Inferior parietal cortex (tissue), 1 donor: ENCODE measurements at regions not wholly inside any gene's neighbourhood (a gene's known extent, or its start where the extent isn't known, plus 50 kb on each side); places are given as distances from the start of the nearest gene placed in this dataset.

ENCODE experiments used
- DNase-seq: peaks from one replicate; pipeline ENCODE4 v3.0.0-alpha.2; 2016; ENCODE audit errors: extremely low spot score

DNA sequence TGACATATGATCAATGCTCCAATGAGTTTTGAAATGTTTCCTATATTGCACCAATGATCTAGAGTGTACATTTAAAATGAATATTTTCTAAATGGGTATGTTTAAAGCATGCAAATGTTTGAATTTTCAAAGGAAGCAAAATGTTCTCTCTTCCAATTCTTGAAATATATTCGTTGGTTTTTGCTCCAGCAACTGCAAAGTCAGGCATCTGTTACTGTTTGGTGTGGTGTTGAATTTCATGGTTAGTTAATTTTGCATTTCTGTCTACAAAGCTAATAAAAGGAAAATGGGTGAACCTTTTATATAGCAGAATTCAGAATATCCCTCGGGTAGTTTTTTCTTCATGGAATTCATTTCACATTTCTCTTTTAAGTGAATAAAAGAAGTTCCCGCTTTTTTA lies 1018.3 kb downstream of the GRIK2 start:
- DNase-seq, result no peak

GRCh38 chr6:102407886-102408741 lies 1014.6 kb downstream of the GRIK2 start:
- DNase-seq, result no peak

DNA sequence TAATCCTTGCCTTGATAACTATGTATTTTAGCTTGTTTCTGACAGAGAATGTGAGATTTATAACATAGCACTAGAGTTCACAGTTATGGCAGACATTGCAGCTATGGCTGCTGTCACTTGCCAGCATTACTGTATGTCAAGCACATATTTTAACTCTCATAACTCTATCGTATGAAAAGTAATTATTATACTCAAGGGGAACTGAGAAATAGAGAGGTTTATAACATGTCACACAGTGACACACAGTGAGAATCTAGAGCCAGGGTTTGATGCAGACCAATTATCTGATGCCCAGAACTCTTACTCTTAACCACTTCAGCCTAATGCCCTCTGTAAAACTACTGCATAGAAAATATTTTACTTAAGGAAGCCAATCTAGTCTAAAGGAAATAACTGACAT lies 1012.4 kb downstream of the GRIK2 start:
- no peak for DNase-seq

- DNase-seq, result no peak
Measured at GRCh38 chr6:102402635-102403329, 1009.3 kb downstream of the GRIK2 start.

DNA sequence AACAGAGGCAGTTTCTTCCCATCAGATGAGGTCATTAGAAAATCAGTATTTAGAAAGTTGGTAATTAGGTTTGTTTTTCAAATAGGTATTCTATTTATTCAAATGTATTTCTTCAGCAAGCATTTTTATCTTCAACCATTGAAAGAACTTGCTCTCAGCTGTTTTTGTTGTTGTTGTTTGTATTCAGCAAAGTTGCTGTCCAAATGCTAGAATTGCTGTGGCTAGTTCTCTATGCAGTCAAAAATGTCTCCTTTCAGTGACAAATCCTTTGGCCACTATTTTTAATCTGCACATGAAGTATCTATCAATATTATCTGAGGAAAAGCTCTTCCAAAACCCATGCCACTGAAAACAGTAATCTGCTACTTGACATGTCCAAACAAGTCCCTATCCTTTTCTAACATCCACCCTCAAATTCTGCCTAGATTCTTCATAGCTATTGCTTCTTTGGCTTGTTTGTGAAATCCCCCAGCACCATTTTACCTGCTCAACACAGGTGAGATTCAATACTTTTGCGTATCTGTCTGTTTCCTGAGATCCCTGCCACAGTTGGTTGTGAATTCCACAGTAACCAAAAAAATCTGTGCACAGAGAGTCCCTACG lies 1005.4 kb downstream of the GRIK2 start:
- DNase-seq, result no peak

DNA sequence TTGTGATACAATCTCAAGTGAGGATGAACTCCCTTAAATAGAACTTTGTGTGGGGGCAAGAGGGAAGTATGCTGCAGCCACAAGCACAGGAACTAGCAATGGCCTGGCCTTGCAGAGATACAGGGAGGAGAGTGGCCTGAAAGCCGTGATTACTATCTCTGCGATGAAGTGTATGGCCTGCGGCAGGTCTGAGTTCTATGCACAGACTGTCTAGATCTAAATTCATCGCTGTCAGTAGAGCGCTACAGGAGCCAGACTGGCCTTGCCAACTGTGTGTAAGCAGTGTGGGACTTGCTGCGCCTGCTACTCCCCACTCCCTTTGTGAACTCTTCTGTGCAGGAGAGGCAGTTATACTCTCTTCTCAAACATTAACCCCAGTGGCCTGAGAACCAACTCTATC lies 997.0 kb downstream of the GRIK2 start:
- DNase-seq, result no peak

- DNase-seq, result no peak
Measured at GRCh38 chr6:102389994-102390393, 996.5 kb downstream of the GRIK2 start.

- DNase-seq, result no peak
Measured at GRCh38 chr6:102387326-102388033, 994.0 kb downstream of the GRIK2 start.

- DNase-seq, result no peak
Measured at GRCh38 chr6:102381203-102381602, 987.7 kb downstream of the GRIK2 start.

- no peak for DNase-seq
Measured at GRCh38 chr6:102356170-102356569, 962.7 kb downstream of the GRIK2 start.

GRCh38 chr6:102355578-102355977 lies 962.1 kb downstream of the GRIK2 start:
- DNase-seq, result no peak

DNA sequence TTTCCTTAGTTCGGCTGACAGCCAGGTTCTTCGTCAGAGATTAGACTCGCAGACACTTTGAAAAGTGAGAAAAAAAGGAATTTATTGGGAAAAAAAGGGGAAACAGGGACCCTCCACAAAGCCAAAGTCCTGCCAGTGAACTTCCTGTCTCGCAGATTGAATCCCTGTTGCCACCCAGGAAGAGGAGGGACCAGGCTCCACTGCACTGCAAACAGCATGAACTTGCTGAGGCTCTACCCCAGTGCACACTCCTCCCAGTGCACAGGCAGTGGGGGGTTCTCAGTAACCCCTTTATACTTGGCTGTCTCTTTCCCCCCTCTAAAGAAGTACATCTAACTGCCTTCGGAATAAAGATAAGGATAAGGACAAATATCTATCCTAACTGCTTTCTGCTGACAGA lies 959.0 kb downstream of the GRIK2 start:
- DNase-seq, result no peak

- no peak for DNase-seq
Measured at GRCh38 chr6:102344769-102345168, 951.3 kb downstream of the GRIK2 start.

DNA sequence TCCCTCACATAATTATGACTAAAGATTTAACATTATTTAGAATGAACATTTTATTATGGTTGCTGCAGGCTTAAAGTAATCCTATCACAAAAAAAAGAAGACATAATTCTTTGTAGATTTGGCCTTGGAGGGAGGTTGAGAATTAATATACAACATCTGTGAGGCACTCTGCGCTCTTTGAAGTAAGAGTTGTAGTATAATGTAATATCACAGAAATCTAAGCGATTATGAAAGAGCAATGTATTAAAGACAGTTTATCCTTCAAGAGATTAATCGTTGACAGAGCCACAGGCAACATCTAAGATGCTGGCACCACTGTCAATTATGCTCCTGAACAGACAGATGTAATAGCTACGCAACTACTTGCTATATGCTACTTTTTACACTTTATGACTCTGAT lies 946.8 kb downstream of the GRIK2 start:
- DNase-seq, result no peak

DNA sequence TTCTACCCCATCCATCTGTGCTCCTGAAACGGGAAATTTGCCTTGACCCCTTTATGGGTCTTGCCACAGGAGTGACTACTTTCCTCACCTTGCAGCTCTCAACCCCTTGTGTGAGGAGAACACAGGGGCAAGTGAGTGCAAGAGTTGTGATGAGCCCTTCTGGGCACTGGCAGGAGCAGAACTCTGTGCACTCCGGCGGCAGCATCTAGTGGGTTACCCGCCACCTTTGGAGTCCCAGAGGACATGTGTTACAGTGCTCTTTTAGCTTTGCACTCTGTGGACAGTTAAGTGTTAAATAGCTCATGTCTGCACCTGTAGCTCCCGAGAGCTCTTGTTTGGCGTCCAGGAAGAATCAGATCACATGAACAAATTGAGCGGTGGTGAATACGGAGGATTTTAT lies 940.2 kb downstream of the GRIK2 start:
- DNase-seq, result no peak

DNA sequence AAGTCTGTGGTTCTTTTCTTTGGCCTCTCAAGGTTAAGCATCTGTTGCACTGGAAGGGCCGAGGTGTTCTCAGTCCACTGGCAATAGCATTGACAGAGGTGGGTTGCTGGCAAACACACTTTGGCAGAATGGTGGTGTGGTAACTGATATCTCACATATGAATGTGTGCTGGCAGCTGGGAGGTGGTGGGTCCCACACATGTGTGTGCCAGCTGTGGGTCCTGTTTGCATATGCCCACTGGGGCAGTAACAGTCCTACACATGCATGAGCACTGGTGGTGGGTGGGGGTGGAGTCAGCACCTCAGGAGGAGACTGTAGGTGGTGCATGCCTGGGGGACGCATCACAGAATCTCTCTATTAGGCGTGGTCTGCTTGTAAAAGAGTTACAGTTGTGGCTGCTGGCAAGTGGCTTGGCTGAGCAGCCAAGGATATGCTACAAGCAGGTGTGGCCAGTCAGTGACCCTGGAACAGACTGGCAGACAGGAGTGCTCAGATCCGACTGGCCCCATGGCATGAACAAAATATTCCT lies 934.3 kb downstream of the GRIK2 start:
- DNase-seq, result no peak

GRCh38 chr6:102313699-102314098 lies 920.2 kb downstream of the GRIK2 start:
- DNase-seq, result no peak

DNA sequence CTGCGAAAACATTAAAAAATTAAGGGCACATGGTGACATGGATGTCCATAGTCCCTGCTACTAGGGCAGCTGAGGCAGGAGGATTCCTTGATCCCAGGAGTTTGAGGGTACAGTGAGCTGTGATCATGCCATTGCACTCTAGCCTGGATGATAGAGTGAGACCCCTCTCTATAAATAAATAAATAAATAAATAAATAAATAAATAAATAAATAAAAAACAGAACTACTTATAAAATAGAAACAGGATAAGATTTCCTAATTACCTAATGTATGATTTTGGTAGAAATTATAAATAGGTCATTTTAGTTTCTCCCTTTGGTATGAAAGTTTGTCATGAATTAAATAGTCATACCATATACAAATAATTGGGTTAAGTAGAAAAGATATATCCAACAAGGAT lies 916.2 kb downstream of the GRIK2 start:
- no peak for DNase-seq

- DNase-seq, result no peak
Measured at GRCh38 chr6:102300350-102300749, 906.8 kb downstream of the GRIK2 start.

- no peak for DNase-seq
Measured at GRCh38 chr6:102298051-102298450, 904.5 kb downstream of the GRIK2 start.
